Loucy (cell line): ENCODE measurements at regions not wholly inside any gene's neighbourhood (a gene's known extent, or its start where the extent isn't known, plus 50 kb on each side); places are given as distances from the start of the nearest gene placed in this dataset.

ENCODE experiments used
- H2AFZ ChIP-seq: fragments of 200-600 bp; sonication (generic); 2 replicates; pipeline ENCODE4 v1.6.0; 2016; ENCODE audit warnings: antibody characterized with exemption, mild to moderate bottlenecking, low read length, moderate library complexity
- H3F3A ChIP-seq: fragments of 200-600 bp; 2 replicates; pipeline ENCODE4 v1.6.0; 2016; ENCODE audit warnings: antibody characterized with exemption, low read depth, mild to moderate bottlenecking
- H3K27me3 ChIP-seq: fragments of 200-600 bp; sonication (generic); 2 replicates; pipeline ENCODE4 v1.6.1; 2014; ENCODE audit warnings: low read length, mild to moderate bottlenecking; ENCODE audit not compliant: insufficient read depth, poor library complexity, severe bottlenecking
- H3K36me3 ChIP-seq: fragments of 200-600 bp; sonication (generic); 2 replicates; pipeline ENCODE4 v1.6.1; 2016; ENCODE audit warnings: low read length; ENCODE audit not compliant: insufficient read depth
- H3K4me1 ChIP-seq: fragments of 200-600 bp; sonication (generic); 2 replicates; pipeline ENCODE4 v1.5.1; 2014; ENCODE audit warnings: low read length, mild to moderate bottlenecking; ENCODE audit not compliant: insufficient read depth, poor library complexity, severe bottlenecking
- H3K4me2 ChIP-seq: fragments of 200-600 bp; sonication (generic); 2 replicates; pipeline ENCODE4 v1.6.0; 2014; ENCODE audit warnings: antibody characterized with exemption, low read length, low read depth, mild to moderate bottlenecking; ENCODE audit not compliant: poor library complexity, severe bottlenecking
- H3K4me3 ChIP-seq: fragments of 200-600 bp; sonication (generic); 2 replicates; pipeline ENCODE4 v1.5.1; 2014; ENCODE audit warnings: low read length, mild to moderate bottlenecking, mixed read lengths; ENCODE audit not compliant: poor library complexity, severe bottlenecking
- H3K79me2 ChIP-seq: fragments of 200-600 bp; sonication (generic); 2 replicates; pipeline ENCODE4 v1.6.1; 2014; ENCODE audit warnings: low read length; ENCODE audit not compliant: insufficient read depth
- H3K9ac ChIP-seq: fragments of 200-600 bp; sonication (generic); 2 replicates; pipeline ENCODE4 v1.6.0; 2014; ENCODE audit warnings: mild to moderate bottlenecking, low read depth, low read length, moderate library complexity; ENCODE audit not compliant: poor library complexity, severe bottlenecking
- H3K9me2 ChIP-seq: fragments of 200-600 bp; sonication (generic); replicated peaks from 2 replicates; pipeline ENCODE4 v1.6.1; 2016; ENCODE audit warnings: low read depth, low read length, mixed read lengths
- H3K9me3 ChIP-seq: fragments of 200-600 bp; sonication (generic); 2 replicates; pipeline ENCODE4 v1.6.1; 2014; ENCODE audit warnings: mild to moderate bottlenecking, antibody characterized with exemption, low read length, low read depth; ENCODE audit not compliant: insufficient read depth
- H4K20me1 ChIP-seq: fragments of 200-600 bp; sonication (generic); 2 replicates; pipeline ENCODE4 v1.6.0; 2014; ENCODE audit warnings: antibody characterized with exemption, low read length, mild to moderate bottlenecking; ENCODE audit not compliant: insufficient read depth, poor library complexity, severe bottlenecking
- EZH2phosphoT487 ChIP-seq: fragments of 200-600 bp; IDR thresholded peaks from 2 replicates; pipeline ENCODE4 v1.6.1; 2018; ENCODE audit warnings: antibody characterized with exemption, mild to moderate bottlenecking, moderate library complexity, borderline replicate concordance
- TF ChIP-seq, protein P1 (sequence below): fragments of 200-600 bp; sonication (generic); conservative IDR thresholded peaks from 2 replicates; pipeline ENCODE4 v1.5.1; 2014; ENCODE audit warnings: mild to moderate bottlenecking, antibody characterized with exemption, low read length

DNA sequence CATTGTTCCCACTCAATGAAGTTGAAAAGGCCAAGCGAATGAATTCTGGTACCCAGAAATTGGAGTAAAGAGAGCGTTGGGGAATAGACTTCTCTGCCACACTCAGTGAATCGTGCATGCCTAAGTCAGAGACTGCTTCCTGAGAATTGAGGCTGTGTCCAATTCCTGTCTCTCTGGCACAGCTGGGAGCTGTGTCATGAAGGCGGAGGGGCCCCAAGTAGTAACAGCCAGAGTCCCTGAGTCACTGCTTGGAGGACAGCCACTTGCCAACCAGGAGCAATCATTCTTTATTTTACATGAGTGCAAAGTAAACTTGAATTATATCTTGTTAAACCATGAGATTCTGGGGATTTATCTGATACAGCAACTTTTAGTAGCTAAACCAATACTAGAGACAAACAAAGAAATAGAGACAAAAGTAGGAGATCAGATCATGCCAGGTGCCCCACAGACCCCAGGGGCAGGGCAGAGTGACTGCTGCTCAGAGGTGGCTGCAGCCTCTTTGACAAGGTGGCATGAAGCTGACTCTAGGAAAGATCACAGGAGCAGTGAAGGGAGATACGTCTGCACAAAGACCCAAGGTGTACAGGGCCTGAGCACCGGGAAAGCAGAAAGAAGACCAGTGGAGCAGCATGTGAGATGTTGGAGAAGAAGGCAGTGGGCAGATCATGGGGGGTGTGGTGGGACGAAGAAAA is 246.0 kb downstream of the GADD45G start:
- Histone ChIP-seq H3K27me3 (no peaks in the 10 kb centered on the region), H2AFZ (no peak overlapping the region), H3K36me3 (no peaks in the 10 kb centered on the region), H4K20me1 (no peaks in the 10 kb centered on the region), H3F3A (no peaks in the 10 kb centered on the region), H3K4me1 (no peaks in the 10 kb centered on the region), H3K9me3 (no peaks in the 10 kb centered on the region), H3K9ac (no peak overlapping the region), H3K4me2 (no peak overlapping the region), H3K9me2 (no peaks in the 10 kb centered on the region), H3K79me2 (no peaks in the 10 kb centered on the region), H3K4me3 (no peak overlapping the region)
- TF ChIP-seq EZH2phosphoT487 = no peak
- TF ChIP-seq, protein P1, sequence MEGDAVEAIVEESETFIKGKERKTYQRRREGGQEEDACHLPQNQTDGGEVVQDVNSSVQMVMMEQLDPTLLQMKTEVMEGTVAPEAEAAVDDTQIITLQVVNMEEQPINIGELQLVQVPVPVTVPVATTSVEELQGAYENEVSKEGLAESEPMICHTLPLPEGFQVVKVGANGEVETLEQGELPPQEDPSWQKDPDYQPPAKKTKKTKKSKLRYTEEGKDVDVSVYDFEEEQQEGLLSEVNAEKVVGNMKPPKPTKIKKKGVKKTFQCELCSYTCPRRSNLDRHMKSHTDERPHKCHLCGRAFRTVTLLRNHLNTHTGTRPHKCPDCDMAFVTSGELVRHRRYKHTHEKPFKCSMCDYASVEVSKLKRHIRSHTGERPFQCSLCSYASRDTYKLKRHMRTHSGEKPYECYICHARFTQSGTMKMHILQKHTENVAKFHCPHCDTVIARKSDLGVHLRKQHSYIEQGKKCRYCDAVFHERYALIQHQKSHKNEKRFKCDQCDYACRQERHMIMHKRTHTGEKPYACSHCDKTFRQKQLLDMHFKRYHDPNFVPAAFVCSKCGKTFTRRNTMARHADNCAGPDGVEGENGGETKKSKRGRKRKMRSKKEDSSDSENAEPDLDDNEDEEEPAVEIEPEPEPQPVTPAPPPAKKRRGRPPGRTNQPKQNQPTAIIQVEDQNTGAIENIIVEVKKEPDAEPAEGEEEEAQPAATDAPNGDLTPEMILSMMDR = no peak

DNA sequence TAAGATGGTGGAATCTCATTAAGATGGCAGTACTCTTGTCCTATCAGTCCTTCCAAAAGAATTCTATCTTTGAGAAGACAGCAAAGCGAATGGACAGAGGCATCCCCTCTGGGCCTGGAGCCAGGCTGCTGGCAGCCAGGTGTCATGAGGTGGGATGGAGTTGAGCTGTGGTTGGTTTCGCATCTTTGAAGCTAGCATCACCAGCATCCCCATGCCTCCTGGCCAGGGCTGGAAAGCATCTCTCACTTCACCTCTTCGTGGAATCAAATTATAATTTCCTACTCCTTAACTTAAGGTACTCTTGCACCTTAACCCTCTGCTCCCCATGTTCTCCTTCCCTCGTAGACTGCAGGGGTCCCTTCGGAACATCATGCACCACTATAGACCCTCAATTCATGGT is 248.3 kb downstream of the GADD45G start:
- no peak overlapping the region for H3K9ac ChIP-seq
- H3K4me1 ChIP-seq = no peaks in the 10 kb centered on the region
- H3K4me3 ChIP-seq = no peak overlapping the region
- H3K9me2 ChIP-seq = no peaks in the 10 kb centered on the region
- TF ChIP-seq, protein P1 = no peak
- TF ChIP-seq EZH2phosphoT487 = no peak
- no peaks in the 10 kb centered on the region for H3K36me3 ChIP-seq
- no peaks in the 10 kb centered on the region for H3K9me3 ChIP-seq
- no peaks in the 10 kb centered on the region for H3K27me3 ChIP-seq
- no peaks in the 10 kb centered on the region for H3K79me2 ChIP-seq
- no peak overlapping the region for H2AFZ ChIP-seq
- no peak overlapping the region for H3K4me2 ChIP-seq
- H3F3A ChIP-seq = no peaks in the 10 kb centered on the region
- H4K20me1 ChIP-seq = no peaks in the 10 kb centered on the region

DNA sequence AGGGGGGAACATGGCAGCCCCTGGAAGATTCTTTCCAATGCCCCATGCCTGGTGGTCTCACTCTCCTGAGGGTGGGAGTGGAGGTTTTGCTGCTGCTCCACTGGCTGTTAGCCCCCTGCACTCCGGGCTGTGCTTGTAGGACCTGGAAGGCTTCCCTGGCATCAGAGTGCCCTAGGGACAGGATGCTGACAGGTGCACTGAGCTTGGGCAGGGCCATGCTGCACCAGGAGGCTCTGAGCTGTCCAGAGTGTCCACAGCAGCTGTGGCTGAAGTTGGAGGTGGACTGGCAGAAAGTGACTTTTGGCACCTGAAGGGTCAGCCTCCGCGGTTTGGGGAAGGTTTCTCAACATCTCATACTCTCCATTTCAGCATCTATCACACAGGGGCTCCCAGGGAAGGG is 249.1 kb downstream of the GADD45G start:
- H3K4me1 ChIP-seq = no peaks in the 10 kb centered on the region
- H3K27me3 ChIP-seq = no peaks in the 10 kb centered on the region
- TF ChIP-seq, protein P1 = no peak
- TF ChIP-seq EZH2phosphoT487 = no peak
- H3K79me2 ChIP-seq = no peaks in the 10 kb centered on the region
- no peak overlapping the region for H3K4me3 ChIP-seq
- H3K9me3 ChIP-seq = no peaks in the 10 kb centered on the region
- no peaks in the 10 kb centered on the region for H3K9me2 ChIP-seq
- H3K36me3 ChIP-seq = no peaks in the 10 kb centered on the region
- no peak overlapping the region for H3K9ac ChIP-seq
- H3K4me2 ChIP-seq = no peak overlapping the region
- no peaks in the 10 kb centered on the region for H4K20me1 ChIP-seq
- H2AFZ ChIP-seq = no peak overlapping the region
- no peaks in the 10 kb centered on the region for H3F3A ChIP-seq
